ENCODE measurements at regions not wholly inside any gene's neighbourhood (a gene's known extent, or its start where the extent isn't known, plus 50 kb on each side); places are given as distances from the start of the nearest gene placed in this dataset.

DNA sequence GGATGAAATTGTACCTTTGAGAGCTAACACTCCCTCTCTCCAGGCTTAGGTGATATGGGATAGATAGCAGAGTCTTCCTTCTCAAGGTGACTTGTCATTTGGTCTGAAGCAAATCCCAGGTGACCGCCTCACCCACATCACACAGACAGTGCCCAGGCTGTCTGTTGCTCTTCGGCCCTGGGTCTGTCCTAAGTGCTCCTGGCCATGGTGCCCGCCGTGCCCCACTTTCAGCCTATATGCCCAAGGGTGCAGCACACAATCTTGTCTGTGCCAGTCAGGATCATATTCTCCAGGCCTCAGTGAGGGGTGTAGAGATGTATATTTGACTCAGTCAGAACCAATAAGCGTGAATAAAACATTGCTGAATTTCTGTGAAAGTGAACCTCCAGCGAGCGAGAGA lies 326.8 kb downstream of the DYSF start:
- no peak for TF ChIP-seq CTCF (IDR thresholded peaks at IDR 0.05; ENCODE audit: insufficient read depth, low read length, poor library complexity, severe bottlenecking)
- no peak for TF ChIP-seq EZH2phosphoT487 (conservative IDR thresholded peaks at IDR 0.05; ENCODE audit: low read length)
